HL-60 (cell line): ENCODE measurements at regions not wholly inside any gene's neighbourhood (a gene's known extent, or its start where the extent isn't known, plus 50 kb on each side); places are given as distances from the start of the nearest gene placed in this dataset.

Experiments used
- GABPA ChIP-seq: IDR thresholded peaks from 2 replicates; pipeline ENCODE4 v1.6.1; 2012; ENCODE audit warnings: low read depth
- TF ChIP-seq, protein P1 (sequence below): IDR thresholded peaks from one replicate; pipeline ENCODE4 v1.5.1; 2011; ENCODE audit warnings: low read length, control low read depth, inconsistent platforms; ENCODE audit not compliant: insufficient read depth
- TF ChIP-seq, protein P2 (sequence below): IDR thresholded peaks from 2 replicates; pipeline ENCODE4 v1.6.1; 2012; ENCODE audit warnings: low read depth; ENCODE audit not compliant: insufficient replicate concordance

DNA sequence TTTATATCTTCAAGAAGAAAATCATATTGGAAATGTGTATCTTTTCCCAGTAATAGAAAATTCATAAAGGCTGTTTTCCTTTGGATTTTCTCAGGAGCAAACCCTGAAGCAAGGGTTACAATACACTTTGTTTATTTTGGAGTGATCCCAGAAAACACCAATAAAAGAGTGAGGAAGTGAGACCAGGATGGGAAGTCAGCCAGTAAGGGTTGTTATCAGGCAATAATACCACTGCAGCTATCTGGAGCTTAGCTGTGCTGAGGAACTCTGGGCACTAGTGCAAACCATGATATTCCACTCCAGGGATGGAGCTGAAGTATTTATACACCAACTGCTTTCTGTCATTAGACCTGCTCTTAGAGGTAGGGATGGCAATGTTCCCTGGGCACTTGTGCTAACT lies 1002.3 kb downstream of the FLRT2 start:
- TF ChIP-seq, protein P1, sequence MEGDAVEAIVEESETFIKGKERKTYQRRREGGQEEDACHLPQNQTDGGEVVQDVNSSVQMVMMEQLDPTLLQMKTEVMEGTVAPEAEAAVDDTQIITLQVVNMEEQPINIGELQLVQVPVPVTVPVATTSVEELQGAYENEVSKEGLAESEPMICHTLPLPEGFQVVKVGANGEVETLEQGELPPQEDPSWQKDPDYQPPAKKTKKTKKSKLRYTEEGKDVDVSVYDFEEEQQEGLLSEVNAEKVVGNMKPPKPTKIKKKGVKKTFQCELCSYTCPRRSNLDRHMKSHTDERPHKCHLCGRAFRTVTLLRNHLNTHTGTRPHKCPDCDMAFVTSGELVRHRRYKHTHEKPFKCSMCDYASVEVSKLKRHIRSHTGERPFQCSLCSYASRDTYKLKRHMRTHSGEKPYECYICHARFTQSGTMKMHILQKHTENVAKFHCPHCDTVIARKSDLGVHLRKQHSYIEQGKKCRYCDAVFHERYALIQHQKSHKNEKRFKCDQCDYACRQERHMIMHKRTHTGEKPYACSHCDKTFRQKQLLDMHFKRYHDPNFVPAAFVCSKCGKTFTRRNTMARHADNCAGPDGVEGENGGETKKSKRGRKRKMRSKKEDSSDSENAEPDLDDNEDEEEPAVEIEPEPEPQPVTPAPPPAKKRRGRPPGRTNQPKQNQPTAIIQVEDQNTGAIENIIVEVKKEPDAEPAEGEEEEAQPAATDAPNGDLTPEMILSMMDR: no peak
- TF ChIP-seq, protein P2, sequence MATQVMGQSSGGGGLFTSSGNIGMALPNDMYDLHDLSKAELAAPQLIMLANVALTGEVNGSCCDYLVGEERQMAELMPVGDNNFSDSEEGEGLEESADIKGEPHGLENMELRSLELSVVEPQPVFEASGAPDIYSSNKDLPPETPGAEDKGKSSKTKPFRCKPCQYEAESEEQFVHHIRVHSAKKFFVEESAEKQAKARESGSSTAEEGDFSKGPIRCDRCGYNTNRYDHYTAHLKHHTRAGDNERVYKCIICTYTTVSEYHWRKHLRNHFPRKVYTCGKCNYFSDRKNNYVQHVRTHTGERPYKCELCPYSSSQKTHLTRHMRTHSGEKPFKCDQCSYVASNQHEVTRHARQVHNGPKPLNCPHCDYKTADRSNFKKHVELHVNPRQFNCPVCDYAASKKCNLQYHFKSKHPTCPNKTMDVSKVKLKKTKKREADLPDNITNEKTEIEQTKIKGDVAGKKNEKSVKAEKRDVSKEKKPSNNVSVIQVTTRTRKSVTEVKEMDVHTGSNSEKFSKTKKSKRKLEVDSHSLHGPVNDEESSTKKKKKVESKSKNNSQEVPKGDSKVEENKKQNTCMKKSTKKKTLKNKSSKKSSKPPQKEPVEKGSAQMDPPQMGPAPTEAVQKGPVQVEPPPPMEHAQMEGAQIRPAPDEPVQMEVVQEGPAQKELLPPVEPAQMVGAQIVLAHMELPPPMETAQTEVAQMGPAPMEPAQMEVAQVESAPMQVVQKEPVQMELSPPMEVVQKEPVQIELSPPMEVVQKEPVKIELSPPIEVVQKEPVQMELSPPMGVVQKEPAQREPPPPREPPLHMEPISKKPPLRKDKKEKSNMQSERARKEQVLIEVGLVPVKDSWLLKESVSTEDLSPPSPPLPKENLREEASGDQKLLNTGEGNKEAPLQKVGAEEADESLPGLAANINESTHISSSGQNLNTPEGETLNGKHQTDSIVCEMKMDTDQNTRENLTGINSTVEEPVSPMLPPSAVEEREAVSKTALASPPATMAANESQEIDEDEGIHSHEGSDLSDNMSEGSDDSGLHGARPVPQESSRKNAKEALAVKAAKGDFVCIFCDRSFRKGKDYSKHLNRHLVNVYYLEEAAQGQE: no peak
- TF ChIP-seq GABPA: no peak
